OCI-LY3 (cell line): ENCODE measurements at regions not wholly inside any gene's neighbourhood (a gene's known extent, or its start where the extent isn't known, plus 50 kb on each side); places are given as distances from the start of the nearest gene placed in this dataset.

Experiments
- H2AFZ ChIP-seq: fragments of 200-600, 300-600 bp; shearing (Covaris generic); 2 replicates; pipeline ENCODE4 v1.6.0; 2014; ENCODE audit warnings: antibody characterized with exemption, low read depth, low read length
- H3K27ac ChIP-seq: fragments of 200-600, 300-600 bp; sonication (generic); 2 replicates; pipeline ENCODE4 v1.5.1; 2014; ENCODE audit warnings: mild to moderate bottlenecking, low read length, moderate library complexity, mixed read lengths
- H3K27me3 ChIP-seq: fragments of 200-600, 300-600 bp; sonication (generic); 2 replicates; pipeline ENCODE4 v1.6.1; 2014; ENCODE audit warnings: low read depth, low read length, mixed read lengths
- H3K36me3 ChIP-seq: fragments of 200-600, 300-600 bp; sonication (generic); replicated peaks from 2 replicates; pipeline ENCODE3; 2014; ENCODE audit warnings: low read depth, low read length, mixed read lengths
- H3K4me1 ChIP-seq: fragments of 300-600, 200-600 bp; sonication (generic); 2 replicates; pipeline ENCODE4 v1.6.1; 2014; ENCODE audit warnings: low read length, mixed read lengths
- H3K4me2 ChIP-seq: fragments of 200-600, 300-600 bp; sonication (generic); 2 replicates; pipeline ENCODE4 v1.6.1; 2014; ENCODE audit warnings: low read length, mixed read lengths
- H3K4me3 ChIP-seq: fragments of 300-600, 200-600 bp; sonication (generic); 2 replicates; pipeline ENCODE4 v1.5.1; 2014; ENCODE audit warnings: antibody characterized with exemption, mild to moderate bottlenecking, low read length, moderate library complexity
- H3K79me2 ChIP-seq: fragments of 300-600, 200-600 bp; shearing (Covaris generic); 2 replicates; pipeline ENCODE4 v1.6.1; 2014; ENCODE audit warnings: mild to moderate bottlenecking, low read length, mixed read lengths
- H3K9ac ChIP-seq: fragments of 300-600, 200-600 bp; shearing (Covaris generic); 2 replicates; pipeline ENCODE4 v1.6.0; 2014; ENCODE audit warnings: mild to moderate bottlenecking, low read length, moderate library complexity
- H3K9me3 ChIP-seq: fragments of 200-600, 300-600 bp; shearing (Covaris generic); 2 replicates; pipeline ENCODE4 v1.6.1; 2014; ENCODE audit warnings: low read length, mixed read lengths; ENCODE audit not compliant: insufficient read depth
- H4K20me1 ChIP-seq: fragments of 200-600, 300-600 bp; sonication (generic); 2 replicates; pipeline ENCODE4 v1.6.1; 2016; ENCODE audit warnings: low read length, mixed read lengths; ENCODE audit not compliant: insufficient read depth
- EZH2phosphoT487 ChIP-seq: fragments of 200-600 bp; shearing (Covaris generic); IDR thresholded peaks from 2 replicates; pipeline ENCODE4 v1.6.1; 2018; ENCODE audit warnings: antibody characterized with exemption, mixed run types, low read depth
- TF ChIP-seq, protein P1 (sequence below): fragments of 200-600, 300-600 bp; sonication (generic); IDR thresholded peaks from 2 replicates; pipeline ENCODE4 v1.5.1; 2014; ENCODE audit warnings: antibody characterized with exemption, low read length, low read depth

- peak overlapping the region; percentile 44 for H3K4me2 ChIP-seq
- no peaks in the 10 kb centered on the region for H4K20me1 ChIP-seq
- TF ChIP-seq, protein P1, sequence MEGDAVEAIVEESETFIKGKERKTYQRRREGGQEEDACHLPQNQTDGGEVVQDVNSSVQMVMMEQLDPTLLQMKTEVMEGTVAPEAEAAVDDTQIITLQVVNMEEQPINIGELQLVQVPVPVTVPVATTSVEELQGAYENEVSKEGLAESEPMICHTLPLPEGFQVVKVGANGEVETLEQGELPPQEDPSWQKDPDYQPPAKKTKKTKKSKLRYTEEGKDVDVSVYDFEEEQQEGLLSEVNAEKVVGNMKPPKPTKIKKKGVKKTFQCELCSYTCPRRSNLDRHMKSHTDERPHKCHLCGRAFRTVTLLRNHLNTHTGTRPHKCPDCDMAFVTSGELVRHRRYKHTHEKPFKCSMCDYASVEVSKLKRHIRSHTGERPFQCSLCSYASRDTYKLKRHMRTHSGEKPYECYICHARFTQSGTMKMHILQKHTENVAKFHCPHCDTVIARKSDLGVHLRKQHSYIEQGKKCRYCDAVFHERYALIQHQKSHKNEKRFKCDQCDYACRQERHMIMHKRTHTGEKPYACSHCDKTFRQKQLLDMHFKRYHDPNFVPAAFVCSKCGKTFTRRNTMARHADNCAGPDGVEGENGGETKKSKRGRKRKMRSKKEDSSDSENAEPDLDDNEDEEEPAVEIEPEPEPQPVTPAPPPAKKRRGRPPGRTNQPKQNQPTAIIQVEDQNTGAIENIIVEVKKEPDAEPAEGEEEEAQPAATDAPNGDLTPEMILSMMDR = no peak
- TF ChIP-seq EZH2phosphoT487 = no peak
- 0 out of 2 replicates have a peak overlapping the region, but pooled peaks have one; percentile 22 for H3K4me3 ChIP-seq
- no peaks in the 10 kb centered on the region for H3K36me3 ChIP-seq
- H3K27me3 ChIP-seq = no peaks in the 10 kb centered on the region
- peak overlapping the region; percentile 36; the same call in 1 of the 2 replicates for H2AFZ ChIP-seq
- peaks cover 22% of the 10 kb centered on the region for H3K4me1 ChIP-seq
- no peaks in the 10 kb centered on the region for H3K79me2 ChIP-seq
- peaks cover 4% of the 10 kb centered on the region; the same call in 1 of the 2 replicates for H3K9me3 ChIP-seq
- H3K9ac ChIP-seq = no peak overlapping the region
- H3K27ac ChIP-seq = peak overlapping the region; percentile 46; the same call in 1 of the 2 replicates
These were observed 81.0 kb downstream of the SAMD9 start for GRCh38 chr7:93036807-93037206.

DNA sequence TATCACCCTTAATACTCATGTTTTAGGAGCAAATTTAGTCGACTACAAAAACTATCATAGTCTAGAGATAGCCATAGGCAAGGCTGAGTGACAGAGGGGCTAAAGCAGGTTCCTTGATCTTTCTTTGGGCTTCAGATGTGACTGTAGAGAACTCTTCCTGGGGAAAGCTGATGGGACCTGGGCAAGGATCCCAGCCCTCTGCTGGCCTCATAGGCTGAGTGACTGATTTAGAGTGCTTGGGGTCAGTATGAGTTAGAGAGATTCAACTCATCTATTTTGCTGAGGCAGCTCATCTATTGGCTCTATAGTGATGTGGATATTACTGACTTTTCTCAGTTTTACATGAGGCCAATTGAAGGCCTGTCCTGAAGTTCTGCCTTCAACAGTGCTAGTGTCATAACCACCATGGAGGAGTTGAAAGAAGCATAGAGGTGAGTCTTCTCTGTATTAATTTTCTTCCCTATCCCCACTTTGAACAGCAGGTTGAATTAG, 81.6 kb downstream of the SAMD9 start:
- Histone ChIP-seq H3K27me3 (no peaks in the 10 kb centered on the region), H3K9ac (no peak overlapping the region), H4K20me1 (no peaks in the 10 kb centered on the region), H3K79me2 (no peaks in the 10 kb centered on the region), H3K36me3 (no peaks in the 10 kb centered on the region), H3K27ac (peak overlapping the region; percentile 46; the same call in 1 of the 2 replicates), H3K4me2 (no peak overlapping the region), H3K4me1 (peaks cover 22% of the 10 kb centered on the region), H3K9me3 (peaks cover 7% of the 10 kb centered on the region; the same call in 1 of the 2 replicates), H2AFZ (0 out of 2 replicates have a peak overlapping the region, but pooled peaks have one; percentile 36), H3K4me3 (no peak overlapping the region)
- TF ChIP-seq, protein P1 = no peak
- no peak for TF ChIP-seq EZH2phosphoT487

GRCh38 chr7:93031795-93032194, 86.0 kb downstream of the SAMD9 start:
- Histone ChIP-seq H3K27ac (no peak overlapping the region), H3K4me2 (no peak overlapping the region), H3K27me3 (no peaks in the 10 kb centered on the region), H3K9me3 (peaks cover 7% of the 10 kb centered on the region; the same call in 1 of the 2 replicates), H3K79me2 (no peaks in the 10 kb centered on the region), H3K4me1 (peaks cover 6% of the 10 kb centered on the region), H2AFZ (no peak overlapping the region), H4K20me1 (no peaks in the 10 kb centered on the region), H3K36me3 (no peaks in the 10 kb centered on the region), H3K4me3 (no peak overlapping the region), H3K9ac (no peak overlapping the region)
- no peak for TF ChIP-seq EZH2phosphoT487
- TF ChIP-seq, protein P1 = no peak

DNA sequence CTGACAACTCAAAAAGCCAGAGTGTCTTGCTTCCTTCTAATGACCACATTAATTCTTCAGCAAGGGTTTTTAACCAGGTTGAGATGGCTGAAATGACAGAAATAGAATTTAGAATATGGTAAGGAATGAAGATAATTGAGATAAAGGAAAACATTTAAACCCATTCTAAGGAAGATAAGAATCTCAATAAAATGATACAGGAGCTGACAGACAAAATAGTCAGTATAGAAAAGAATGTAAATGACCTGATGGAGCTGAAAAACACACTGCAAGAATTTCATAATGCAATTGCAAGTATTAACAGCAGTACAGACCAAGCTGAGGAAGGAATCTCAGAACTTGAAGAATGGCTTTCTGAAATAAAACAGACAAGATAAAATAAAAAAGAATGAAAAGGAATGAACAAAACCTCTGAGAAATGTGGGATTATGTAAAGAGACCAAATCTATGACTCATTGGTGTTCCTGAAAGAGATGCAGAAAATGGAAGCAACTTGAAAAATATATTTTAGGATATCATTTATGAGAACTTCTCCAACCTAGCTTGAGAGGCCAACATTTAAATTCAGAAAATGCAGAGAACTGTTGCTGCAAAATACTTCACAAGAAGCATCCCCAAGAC, 87.1 kb downstream of the SAMD9 start:
- Histone ChIP-seq H3K4me1 (no peaks in the 10 kb centered on the region), H3K9ac (no peak overlapping the region), H2AFZ (no peak overlapping the region), H3K36me3 (no peaks in the 10 kb centered on the region), H4K20me1 (no peaks in the 10 kb centered on the region), H3K4me2 (no peak overlapping the region), H3K4me3 (no peak overlapping the region), H3K9me3 (peaks cover 7% of the 10 kb centered on the region; the same call in 1 of the 2 replicates), H3K79me2 (no peaks in the 10 kb centered on the region), H3K27ac (no peak overlapping the region), H3K27me3 (no peaks in the 10 kb centered on the region)
- TF ChIP-seq, protein P1 = no peak
- TF ChIP-seq EZH2phosphoT487 = no peak
